RPMI8226 (cell line): ENCODE measurements at regions not wholly inside any gene's neighbourhood (a gene's known extent, or its start where the extent isn't known, plus 50 kb on each side); places are given as distances from the start of the nearest gene placed in this dataset.

ENCODE experiments used
- DNase-seq: peaks from one replicate; pipeline ENCODE4 v3.0.0-alpha.2; 2015

- DNase-seq, result no peak
Measured at GRCh38 chr4:13851085-13851940, 223.8 kb upstream of the BOD1L1 start.

DNA sequence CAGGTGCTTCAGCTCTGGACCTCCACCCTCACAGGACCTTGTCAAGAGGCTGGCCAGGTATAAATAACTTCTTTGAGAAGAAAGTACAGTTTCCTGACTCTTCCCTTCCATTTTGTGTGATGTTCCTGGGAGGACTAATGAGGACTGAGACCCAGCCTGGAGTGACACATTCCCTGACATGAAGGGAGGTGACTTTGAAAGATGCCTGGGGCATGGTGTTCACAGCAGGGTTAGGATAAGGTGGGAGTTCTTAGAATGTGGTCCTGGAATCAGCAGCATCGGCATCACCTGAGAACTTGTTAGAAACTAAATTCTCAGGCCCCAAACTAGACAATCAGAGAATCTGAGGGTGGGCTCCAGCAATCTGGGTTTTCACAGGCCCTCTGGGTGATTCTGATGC, 224.9 kb upstream of the BOD1L1 start:
- DNase-seq, result no peak

GRCh38 chr4:13856387-13856786, 228.9 kb upstream of the BOD1L1 start:
- DNase-seq, result no peak

- DNase-seq, result no peak
Measured at GRCh38 chr4:13857397-13857796, 229.9 kb upstream of the BOD1L1 start.

DNA sequence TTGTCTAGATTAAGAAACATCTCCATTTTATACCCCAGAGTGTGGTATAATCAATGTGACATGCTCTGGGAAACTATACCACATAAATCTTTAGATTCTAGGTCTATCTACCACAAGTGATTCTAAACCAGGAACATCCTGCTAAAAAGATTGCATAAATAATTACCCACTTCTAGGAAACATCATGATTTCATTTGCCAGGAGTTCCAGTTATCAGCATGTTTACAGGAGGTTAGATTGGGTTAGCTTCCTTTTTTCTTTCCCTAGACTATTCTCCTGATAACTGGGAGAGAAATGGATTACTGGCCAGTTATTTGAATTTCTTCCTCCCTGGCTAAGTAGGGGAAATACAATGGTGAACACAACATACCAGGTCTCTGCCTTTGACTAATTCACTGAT, 230.3 kb upstream of the BOD1L1 start:
- DNase-seq, result no peak

- no peak for DNase-seq
Measured at GRCh38 chr4:13859423-13859822, 231.9 kb upstream of the BOD1L1 start.

DNA sequence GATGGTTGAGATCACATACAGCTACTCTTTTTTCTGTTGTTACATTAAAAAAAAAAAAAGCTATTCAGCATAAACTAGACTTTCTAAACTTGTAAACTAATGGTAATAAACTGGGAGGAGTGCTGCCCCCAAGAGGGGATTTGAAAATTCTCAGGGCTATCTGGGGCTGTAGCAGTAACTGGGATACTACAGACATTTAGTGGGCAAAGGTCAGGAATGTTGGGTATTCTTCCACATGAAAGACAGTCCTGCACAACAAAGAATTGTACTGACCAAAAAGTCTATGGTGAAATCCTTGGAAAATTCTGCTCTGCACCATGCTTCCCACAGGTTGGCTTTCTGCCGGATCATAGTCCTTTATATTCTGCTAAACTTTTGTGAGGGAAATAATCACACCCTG, 232.6 kb upstream of the BOD1L1 start:
- DNase-seq, result no peak

DNA sequence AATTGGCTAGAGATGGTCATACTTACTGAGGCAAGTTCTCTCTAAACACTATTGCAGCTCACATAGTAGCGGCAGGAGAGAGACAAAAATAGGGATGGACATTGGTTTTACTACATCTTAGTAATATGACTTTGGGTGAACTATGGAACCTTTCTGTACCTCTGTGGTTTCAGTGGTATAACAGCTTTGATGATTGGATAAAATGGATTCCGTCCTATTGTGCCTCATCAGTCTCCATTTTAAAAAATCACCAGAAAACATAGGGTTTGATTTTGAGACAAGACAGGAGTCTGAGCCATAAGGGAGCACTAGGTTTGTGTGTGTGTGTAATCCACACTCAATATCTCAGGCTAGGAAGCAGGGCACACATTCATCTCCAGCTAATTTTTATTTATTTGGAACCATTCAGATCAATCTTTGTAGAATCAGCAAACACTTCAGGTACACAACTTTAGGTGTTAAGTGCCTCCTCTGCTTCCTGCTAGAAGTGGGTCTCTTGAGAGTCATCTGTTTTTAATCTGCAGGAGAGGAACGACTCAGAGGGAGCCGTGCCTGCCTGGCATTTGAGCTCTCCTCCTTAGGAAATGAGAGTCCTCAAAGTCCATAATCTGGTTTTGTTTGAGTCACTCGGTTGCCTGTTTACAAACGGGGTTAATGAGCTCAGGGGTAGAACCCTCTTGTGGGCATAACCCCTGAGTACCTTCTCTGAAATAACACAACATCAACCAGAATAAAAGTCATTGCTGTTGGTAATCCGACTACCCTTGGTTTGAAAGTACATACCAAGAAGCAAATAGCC, 238.5 kb upstream of the BOD1L1 start:
- DNase-seq, result no peak

DNA sequence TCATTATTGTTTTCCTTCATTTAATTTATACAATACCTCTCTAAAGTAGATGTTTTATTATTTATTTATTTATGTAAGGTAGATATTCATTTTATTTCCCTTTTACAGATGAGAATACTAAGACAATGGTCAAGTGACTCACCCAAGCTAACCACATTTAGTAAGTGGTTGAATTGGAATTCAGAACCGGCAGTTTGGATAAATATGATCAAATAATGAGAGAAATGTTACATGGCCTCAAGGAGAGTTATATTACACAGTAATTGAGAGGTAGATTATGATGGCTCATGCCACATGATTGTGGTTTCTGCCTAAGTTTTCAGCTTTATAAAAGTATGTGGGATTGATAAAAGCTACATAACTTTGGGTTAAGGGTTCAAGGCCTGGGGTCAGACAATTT, 239.4 kb upstream of the BOD1L1 start:
- DNase-seq, result no peak

DNA sequence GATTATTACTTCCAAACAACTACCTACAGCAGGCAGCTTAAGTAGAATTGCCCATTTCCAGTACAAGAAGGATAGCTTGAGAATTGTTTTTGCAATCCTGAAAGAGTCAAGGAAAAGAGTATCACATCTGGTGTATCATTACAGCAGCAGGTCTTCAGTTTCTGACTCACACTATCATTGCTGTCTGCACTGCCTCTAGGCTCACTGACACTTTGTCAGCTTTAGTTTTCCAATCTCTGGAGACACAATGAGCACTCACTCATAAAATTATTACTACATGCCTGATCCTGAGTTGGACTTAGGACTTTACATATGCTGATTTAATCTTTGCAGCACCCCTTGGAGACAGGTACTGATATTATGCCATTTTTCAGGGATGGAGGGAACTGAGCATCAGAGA, 244.6 kb upstream of the BOD1L1 start:
- no peak for DNase-seq

DNA sequence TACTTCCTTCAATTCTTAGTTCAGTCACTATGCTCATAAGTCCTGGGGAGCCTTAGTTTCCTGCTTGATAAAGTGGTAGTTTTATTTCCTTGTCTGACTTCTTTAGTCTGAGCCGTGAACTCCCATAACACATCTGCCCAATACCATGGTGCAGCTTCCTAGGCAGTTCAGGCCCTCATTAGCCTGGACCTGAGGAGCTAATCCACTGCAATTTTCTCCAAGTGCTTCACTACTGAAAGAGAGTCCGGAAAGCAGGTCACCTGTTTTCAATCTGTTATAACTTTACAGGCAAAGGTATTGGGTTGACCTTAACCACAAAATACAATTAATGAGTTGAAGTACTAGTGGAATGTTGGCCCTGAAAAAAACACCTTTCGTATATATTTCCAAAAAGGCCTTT, 245.4 kb upstream of the BOD1L1 start:
- DNase-seq, result no peak

- no peak for DNase-seq
Measured at GRCh38 chr4:13875181-13875580, 247.7 kb upstream of the BOD1L1 start.

DNA sequence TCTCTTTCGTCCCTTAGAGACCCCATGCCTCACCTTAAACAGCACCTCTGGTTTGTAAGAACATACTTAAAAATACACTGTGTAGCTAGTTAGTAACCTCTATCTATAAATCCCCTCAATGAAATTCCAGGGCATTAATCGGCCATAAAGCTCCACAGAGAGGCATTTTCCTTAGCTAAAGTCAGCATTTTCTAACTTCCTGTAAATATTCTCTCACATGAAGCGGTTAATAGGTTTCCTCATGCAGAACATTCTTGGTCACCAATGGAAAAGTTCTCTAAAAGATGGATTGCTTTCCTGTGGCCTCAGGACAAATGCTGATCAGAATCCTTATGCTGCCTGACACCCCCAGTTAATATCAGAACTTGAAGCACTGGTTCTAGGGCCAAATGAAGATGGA, 248.6 kb upstream of the BOD1L1 start:
- no peak for DNase-seq

DNA sequence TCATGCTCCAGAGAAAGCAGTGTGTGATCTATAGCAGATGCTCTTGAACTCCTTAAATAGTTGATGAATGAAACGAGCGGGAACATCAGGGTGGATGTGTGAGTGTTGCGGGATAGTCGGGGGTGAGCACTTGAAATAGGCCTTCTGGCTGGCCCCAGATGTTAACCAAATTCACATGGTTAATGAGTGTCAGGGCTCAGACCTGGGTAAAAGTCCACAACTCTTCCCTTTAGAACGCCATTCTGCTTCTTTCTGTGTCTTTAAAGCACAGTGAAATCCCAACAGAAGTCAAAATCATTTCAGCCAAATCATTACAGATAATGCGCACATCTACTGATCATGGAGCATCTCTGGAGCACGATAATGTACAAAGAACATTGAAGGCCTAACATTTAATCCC, 249.4 kb upstream of the BOD1L1 start:
- no peak for DNase-seq

- DNase-seq, result no peak
Measured at GRCh38 chr4:13877626-13878025, 250.1 kb upstream of the BOD1L1 start.

GRCh38 chr4:13881892-13882291, 254.4 kb upstream of the BOD1L1 start:
- DNase-seq, result no peak

- no peak for DNase-seq
Measured at GRCh38 chr4:13887010-13887409, 259.5 kb upstream of the BOD1L1 start.

GRCh38 chr4:13888112-13888511, 260.6 kb upstream of the BOD1L1 start:
- no peak for DNase-seq

DNA sequence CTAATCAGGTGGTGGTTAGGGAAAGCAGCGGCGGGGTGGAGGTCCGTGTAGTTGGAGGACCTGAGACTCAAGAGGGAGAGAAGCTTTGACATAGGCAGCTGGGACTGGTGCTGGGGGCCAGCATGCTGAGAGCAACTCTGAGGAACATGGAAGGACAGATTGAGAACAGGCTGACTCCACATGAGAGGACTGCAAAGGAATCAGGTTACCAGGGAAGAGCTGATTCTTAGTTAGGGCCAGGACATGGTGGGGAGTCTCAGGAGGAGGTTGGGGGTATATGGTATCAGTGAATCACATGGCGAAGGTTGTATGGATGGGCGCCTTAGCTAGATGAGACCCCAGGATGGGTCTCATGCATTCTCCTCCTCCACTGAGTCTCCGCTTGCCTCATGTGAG, 264.0 kb upstream of the BOD1L1 start:
- no peak for DNase-seq

GRCh38 chr4:13892739-13893105, 265.2 kb upstream of the BOD1L1 start:
- no peak for DNase-seq

DNA sequence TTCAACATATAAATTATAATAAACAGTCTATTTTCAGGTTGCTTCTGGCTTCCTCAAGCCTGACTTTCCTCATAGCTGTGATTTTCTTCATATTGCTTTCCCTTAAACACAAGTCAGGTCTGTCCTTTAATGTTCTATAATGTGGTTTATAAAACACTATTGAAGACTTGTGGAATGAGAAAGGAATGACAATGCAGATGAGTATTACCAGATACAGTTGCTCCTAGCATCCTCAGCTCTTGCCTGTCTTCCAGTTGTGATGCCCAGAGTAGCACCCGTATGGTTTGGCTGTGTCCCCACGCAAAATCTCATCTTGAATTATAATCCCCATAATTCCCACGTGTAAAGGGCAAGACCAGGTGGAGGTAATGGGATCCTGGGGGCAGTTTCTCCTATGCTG, 265.7 kb upstream of the BOD1L1 start:
- no peak for DNase-seq

DNA sequence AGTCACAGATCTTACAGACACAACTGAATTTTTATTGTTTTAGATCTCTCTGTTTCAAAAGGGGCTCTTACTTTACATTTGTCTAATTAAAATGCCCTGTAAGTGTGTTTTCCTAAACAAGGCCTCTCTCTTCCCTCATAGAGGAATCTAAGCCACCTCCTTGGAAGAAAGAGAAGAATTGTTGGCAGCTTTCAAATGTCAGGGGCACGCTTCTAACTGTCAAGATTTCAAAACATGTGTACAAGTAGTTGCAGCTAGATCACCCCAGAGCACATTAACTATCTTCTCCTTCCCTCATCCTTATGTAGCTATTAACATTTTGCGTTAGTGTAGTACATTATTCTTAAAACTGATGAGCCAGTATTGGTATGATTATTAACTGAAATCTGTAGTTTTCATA, 266.5 kb upstream of the BOD1L1 start:
- no peak for DNase-seq

- DNase-seq, result no peak
Measured at GRCh38 chr4:13900780-13901179, 273.3 kb upstream of the BOD1L1 start.

GRCh38 chr4:13902146-13902545, 274.6 kb upstream of the BOD1L1 start:
- DNase-seq, result no peak

- no peak for DNase-seq
Measured at GRCh38 chr4:13903061-13903460, 275.5 kb upstream of the BOD1L1 start.
